HG02610 (cell line): ENCODE measurements at regions not wholly inside any gene's neighbourhood (a gene's known extent, or its start where the extent isn't known, plus 50 kb on each side); places are given as distances from the start of the nearest gene placed in this dataset.

Source experiments
- ATAC-seq: cut with Tn5 transposase; IDR thresholded peaks from one replicate; pipeline ENCODE4 v1.9.1; 2021; ENCODE audit warnings: mild to moderate bottlenecking, moderate library complexity; ENCODE audit not compliant: unreplicated experiment

DNA sequence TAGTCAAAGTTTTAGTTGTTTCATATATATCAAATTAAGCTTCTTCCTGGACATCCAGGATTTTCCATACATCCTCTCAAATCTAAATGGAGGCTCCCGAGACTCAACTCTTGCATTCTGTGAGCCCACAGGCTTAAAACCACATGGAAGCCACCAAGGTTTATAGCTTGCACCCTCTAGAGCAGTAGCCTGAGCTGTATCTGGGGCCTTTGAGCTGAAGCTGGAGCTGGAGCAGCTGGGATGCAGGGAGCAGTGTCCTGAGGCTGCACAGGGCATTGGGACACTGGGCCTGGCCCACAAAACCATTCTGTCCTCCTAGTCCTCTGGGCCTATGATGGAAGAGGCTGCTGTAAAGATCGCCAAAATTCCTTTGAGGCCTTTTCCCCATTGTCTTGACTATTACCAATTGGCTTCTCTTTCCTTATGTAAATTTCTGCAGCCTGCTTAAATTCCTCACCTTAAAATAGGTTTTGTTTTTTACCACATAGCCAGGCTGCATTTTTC is 151.0 kb downstream of the COX7C start:
- no peak for ATAC-seq

DNA sequence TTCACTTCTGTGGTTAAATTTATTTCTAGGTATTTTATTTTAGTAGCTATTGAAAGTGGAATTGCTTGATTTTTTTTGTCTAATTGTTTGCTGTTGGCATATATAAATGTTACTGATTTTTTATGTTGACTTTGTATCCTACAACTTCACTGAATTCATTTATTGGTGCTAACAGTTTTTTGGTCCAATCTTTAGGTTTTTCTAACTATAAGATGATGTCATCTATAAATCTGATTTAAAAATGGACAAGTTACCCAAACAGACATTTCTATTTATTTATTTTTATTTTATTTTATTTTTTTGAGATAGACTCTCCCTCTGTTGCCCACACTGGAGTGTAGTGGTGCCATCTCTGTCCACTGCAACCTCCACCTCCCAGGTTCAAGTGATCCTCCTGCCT is 162.3 kb downstream of the COX7C start:
- ATAC-seq = no peak

DNA sequence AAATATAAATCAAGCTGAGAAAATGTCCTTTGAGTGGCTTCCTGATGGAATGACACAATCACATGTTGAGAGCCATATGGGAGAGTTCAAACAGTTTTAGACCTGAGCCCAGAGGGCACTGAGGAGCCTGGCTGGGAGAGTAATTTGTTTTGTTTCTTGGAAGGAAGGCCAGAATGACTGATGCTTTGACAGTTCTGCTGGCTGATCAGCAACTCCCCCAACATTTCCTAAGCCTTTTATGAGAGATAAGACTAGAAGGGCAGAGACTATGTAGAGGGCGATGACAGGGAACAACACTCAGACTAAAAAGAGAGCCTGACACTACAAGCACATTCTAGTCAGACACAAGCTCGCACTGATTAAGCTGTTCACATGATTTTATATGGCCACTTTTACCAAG is 169.2 kb downstream of the COX7C start:
- no peak for ATAC-seq

DNA sequence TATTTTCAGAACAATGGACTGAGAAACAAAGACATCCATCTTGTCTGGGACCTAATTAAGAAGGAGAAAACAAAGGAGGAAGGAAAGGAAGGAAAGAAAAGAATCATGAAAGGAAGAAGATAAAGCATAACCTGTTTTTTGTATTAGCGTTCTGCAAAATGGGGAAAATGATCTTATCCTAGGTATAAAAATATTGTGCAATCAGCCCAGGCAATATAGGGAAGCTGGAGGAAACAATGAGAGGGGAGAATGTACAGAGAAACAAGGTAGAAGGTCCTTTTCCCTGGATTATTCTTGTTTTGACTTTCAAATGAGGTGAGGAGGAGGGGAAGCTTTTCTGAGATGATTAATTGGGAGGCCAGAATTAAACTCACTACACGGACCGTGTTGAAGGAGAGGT is 177.9 kb downstream of the COX7C start:
- no peak for ATAC-seq

DNA sequence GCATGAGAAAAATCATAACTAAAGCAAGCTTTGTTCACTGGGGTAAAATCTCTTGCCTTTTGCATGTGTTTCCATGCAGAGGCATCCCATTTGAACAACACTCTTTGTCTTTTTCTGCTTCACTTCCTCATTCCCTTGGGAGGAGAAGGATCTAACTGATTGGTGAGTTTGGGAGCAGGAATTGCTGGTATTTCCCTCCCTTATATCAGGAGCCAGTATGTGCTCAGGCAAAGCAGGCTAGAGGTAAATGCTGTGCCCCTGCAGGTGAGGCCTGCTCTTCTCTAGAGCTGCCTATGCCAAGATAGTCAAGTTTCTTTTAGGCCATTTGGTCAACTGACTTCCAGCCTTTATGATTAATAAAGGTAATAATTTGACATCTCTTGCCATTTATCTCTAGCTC is 179.9 kb downstream of the COX7C start:
- no peak for ATAC-seq

DNA sequence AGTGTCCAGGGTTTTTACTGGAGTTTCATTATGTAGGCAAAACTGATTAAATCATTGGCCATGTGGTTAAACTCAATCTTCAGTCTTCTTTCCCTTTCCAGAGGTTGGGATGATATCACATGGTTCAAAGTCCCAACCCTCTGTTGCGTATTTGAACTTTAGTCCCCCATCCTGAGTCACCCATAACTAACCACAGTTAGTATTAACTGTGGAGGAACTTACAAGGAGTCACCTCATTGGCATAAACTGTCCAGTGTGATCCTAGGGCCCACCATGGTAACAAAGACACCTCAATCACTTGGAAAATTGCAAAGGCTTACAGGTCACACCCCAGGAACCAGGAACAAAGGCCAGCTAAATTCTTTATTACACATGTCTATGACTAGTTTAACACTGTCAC is 188.5 kb downstream of the COX7C start:
- ATAC-seq = no peak

DNA sequence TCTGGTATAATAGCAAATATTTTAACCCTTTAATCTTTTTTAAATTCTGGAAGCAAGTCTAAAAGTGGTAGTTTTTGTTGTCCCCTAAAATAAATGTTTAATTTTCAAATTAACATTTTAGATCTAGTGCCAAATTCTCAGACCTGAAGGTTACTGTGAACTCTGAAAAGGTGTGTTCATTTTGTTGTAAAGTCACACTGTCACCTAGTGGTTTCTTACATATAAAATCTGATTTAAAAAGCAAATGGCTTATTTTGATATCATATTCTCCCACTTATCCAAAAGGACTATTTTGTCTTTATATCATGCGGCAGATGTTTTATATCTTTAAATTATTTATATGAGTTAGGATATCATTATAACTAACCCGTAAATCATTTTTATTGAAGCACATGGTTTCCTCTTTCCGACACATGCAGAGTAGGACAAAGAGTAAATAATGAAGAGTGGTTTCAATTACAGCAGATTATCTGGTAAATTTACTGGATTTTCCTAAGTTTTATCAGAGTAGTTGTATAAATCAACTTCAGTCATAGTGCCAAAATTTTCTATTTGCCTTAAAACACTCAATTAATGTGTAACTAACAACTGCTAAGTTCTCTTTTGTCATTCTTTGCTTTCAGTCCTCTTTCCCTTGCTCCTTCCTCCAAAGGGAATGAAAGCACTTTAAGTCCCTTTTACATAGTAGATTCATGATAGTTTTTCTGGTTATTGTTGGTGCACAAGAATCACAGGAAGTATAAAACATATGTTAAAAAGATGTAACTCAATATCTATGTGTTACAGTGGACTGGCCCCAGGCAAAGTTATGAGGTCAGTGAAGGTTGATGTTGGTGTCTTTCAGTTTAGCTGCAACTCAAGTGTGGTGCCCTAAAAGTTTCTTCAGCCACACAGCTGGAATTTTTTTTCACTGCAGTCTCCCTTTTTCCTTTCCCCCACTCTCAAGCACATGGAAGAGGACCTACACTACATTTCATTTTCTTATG is 189.6 kb downstream of the COX7C start:
- ATAC-seq = no peak

DNA sequence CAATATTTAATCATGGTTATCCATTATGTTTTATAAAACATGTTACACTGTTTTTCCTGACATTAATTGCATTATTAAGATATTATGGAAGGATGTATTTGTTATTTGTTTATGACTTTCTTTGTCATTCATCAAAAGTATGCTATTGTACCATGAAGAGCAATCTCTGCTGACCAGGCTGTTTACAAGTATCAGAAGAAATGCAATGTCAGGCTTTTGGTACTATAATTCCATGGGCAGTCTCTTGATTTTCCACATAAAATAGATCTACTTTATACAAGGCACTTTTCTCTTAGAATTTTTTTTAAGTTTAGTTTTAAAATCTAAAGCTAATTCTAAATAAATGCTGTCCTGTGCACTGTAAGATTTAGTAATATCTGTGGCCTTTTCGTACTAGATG is 196.6 kb downstream of the COX7C start:
- no peak for ATAC-seq

DNA sequence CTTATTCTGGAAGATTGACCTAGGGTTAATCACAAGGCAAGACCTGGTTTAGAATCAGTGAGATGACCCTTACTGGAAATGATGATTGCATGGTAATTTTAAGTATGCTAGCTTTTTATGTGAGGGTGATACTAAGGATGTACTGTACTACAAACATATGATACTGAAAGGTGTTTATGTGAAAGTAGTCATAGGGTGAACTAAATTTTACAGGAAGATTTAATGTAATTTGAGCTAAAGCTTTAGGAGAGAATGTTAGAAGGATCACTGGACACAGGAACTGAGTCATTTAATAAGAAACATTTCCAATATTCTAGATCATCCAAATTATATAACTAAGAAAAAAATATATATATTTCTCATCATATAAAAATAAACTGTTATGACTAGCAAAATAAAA is 197.2 kb downstream of the COX7C start:
- ATAC-seq = no peak

DNA sequence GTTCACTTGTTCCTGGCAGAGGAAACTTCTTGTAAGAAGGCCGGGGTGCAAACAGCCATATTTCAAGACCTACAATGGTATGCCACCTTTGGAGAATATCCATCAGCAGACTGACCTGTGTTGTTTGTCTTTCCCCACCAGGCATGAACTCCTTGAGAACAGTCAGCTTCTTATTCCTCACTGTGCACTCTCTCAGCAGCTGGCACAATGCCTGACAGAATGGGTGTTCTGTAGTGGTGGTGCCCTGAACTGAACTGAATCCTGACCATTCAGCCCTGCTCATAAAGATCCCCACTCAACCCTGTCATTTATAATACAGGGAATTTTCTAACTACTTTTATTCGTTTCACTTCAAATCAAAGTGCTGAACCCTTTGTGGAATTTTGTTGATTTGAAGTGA is 206.9 kb downstream of the COX7C start:
- ATAC-seq = no peak

DNA sequence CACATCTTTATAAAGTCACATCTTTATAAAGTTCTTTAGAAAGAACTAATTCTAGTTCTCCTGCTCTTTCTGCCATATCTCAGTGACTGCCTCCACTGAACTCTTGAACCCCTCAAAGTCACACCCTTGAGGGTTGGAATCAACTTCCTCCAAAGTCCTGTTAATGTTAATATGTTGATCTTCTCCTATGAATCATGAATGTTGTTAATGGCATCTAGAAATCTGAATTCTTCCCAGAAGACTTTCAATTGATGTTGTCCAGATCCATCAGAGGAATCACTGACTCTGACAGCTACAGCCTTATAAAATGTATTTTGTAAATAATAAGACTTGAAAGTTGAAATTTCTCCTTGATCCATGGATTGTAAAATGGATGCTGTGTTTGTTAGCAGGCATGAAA is 213.4 kb downstream of the COX7C start:
- no peak for ATAC-seq

DNA sequence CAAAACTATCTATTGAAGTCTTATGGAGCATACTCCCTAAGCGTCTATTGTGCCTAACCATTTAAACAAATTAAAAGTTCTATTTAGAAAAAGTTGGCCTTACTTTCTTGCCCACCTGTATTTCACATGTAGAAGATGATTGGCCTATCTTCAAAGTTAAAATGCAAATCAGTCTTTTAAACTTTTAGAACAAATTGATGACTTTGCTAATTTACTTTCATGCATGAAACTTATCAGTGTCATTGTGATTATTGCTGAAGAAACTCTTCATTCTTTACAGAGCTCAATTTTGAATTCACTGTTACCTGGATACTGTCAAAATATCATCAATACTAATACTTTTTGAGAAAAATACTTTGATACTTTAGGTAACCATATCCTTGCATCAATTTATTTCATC is 216.1 kb downstream of the COX7C start:
- ATAC-seq = no peak

DNA sequence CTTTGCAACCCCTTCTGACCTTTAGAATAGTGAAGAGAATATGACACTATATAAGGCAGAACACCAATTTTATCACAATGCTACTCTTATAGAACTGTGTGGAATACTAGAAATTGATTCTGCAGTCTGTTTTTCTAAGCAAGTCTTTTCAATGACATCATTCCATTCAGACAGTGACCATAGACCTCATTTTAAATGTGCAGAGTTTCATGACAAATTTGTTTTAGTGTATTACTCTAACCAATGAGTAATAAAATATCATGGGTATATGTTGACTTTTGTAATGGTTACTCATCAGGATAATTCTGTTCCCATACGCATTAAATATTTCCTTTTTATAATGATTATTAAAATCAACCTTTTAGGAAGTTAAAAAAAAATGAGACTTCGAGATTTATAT is 219.9 kb downstream of the COX7C start:
- ATAC-seq = no peak

DNA sequence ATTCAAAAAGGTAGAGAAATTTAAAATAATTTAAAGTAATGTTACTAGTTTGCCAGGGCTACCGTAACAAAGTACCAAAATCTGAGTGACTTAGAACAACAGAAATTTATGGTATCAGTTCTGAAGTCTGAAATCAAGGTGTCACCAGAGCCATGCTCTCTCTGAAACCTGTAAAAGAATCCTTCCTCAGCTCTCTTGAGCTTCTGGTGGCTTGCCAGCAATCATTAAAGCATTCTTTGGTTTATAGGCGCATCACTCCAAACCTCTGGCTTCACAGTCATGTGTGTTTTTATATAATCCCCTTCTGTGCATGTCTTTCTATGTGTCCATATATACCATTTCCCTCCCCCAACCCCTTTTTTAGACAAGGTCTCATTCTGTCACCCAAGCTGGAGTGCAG is 220.3 kb downstream of the COX7C start:
- no peak for ATAC-seq

DNA sequence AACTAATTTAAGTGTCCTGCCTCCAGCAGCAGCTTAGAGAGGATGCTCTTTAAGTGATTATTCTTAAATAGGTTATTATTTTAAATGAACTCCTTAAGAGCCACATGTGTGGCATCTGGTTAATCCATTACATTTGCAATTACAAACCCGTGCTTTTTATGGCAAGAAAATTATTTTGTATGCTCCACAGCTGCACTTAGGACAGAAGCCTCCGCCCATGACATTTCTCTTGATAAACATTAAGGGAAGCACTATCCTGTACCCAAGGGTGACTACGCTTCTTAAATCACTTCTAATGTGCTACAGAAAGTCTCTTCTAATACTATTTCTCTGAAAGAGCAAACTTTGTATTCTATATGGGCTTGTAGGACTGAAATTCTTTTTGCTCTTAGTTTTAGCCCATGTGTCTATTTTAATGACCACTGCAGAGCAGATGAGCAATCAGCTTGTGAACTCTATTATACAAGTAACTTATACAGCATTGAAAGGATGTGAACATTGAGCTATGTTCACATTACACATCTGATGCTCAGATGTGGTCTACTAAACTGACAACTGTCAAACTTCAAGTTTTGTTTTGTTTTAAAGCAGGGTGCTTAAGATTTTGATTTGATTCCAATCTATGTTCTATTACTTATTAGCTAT is 223.4 kb downstream of the COX7C start:
- ATAC-seq = no peak

DNA sequence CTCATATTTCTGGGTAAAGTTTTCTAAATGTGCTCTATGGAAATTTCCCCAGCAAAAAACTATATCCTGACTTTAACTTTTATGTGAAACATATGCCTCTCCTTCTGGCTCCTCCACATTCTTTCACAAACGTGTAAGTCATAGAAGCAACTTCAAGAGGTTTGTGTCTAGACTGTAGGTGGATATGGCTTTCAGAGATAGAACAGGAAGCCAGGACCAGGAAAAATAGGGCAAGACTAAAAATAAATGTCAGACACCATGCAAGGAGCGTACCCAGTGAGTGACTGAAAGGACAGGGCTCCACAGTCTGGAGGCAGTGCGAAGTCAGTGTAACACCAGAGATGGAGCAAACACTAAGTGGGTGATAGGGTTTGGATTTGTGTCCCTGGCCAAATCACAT is 240.7 kb downstream of the COX7C start:
- ATAC-seq = no peak

DNA sequence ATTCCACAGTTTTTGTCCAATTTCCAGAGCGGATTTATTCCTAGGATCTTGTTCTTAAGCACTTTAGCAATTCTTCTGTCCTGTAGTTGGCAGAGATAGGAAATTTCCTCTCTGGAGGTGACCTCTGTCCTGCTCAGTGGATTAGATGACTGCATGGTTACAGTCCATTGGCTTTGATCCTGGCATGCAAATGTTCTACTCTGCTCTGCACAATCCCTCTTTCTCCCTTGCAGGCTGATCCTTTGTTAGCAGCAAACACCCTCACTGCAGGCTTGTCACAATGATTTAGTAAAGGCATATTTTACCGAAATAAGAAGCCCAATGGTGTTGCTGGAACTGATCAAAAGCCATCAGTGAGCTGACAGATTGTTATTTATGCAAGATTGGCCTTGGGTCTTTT is 243.8 kb downstream of the COX7C start:
- no peak for ATAC-seq

DNA sequence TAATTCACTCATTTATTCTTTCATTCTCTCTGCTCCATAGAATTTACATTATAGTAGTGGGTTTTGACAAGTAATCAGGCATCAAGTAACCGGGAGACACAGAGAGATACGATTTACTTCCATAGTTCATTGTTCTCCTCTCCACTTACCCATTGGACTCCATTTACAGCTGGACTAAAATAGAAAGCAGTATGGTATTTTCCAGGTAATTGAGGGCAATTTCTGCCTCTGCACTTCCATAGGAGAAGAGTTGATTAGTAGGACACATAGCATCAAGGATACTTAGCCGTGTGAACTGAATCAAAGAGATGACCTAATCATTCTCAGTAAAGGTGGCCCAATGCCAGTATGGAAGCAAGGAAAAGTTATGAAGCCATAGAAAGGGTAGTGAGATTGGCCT is 244.4 kb downstream of the COX7C start:
- no peak for ATAC-seq

DNA sequence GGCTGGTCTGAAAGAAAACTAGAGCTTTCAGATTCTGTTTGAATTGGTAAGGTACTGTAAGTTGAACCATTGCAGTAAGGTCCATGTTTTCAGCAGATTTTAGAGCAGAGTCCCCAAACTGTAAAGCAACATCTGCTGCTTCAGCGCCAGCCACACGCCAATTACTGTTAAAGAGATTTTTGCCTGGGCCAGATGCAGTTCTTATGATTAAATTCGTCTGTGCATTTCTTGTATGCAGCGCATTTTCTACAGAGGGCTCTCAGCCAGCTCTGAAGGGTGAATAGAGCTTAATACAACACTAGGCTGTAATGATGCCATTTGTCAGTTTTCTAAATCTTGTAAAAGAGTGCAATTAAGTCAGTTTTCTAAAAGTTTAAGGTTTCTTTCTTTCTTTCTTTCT is 246.3 kb downstream of the COX7C start:
- ATAC-seq = no peak

DNA sequence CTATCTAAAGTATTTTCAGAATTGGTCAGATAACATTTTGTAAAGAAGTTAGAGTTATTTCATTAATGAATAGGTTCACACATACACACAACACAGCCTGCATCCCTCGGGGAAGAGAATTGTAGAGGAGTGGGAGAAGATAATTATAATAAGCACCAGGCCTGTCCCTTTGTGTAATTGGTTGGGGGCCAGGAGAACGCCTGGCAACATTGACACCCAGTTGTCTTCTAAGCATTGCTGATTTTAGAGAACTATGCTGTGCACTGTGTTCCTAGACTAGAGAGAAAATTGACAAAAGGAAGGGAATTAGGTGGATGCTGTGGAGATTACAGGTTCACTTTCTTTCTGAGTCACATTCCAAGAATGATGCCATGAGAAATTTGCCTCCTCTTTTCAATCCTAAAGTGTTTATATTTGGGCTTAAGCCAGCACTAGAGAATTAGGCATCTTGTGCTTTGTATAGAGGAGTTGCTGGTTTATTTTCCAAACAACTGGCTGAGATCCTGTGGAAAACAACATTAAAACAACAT is 247.6 kb downstream of the COX7C start:
- no peak for ATAC-seq

DNA sequence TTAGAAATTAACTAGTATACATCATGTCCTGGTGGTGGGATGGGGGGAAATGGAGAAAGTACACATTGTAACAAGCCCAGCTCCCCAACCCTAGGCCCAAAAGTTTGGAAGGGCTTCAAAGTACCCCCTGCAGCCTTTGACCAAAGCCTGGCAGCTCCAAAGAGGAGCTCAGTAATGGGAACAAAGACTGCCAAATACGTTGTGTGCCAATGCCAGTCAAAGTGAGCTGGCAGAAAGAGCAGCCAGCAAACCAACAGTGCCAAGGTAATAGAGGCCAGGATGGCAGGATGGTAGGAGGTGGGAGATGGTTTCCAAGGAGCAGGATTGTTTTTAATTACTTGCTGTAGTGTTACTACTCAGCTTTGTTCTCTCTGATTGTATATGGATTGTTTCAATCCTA is 248.3 kb downstream of the COX7C start:
- no peak for ATAC-seq

DNA sequence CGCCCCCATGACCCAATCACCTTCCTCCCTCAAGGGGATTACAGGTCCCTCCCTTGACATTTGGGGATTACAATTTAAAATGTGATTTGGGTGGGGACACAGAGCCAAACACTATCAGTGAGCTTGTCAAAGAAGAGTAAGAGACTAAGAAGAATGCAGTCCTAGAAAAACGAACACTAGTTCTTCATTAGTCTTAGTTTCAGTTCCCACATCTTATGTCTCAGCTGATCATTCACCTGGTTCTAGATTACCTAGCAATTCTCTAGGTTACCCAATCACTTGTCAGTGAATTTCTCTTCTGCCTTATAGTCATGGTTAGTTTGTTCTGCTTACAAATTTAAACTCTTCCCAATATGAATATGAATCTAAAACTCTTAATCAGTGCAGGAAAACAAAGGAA is 251.5 kb downstream of the COX7C start:
- no peak for ATAC-seq
